HG02759 (cell line): ENCODE measurements at regions not wholly inside any gene's neighbourhood (a gene's known extent, or its start where the extent isn't known, plus 50 kb on each side); places are given as distances from the start of the nearest gene placed in this dataset.

Experiments used
- ATAC-seq: cut with Tn5 transposase; IDR thresholded peaks from one replicate; pipeline ENCODE4 v1.9.1; 2021; ENCODE audit warnings: mild to moderate bottlenecking, moderate library complexity; ENCODE audit not compliant: unreplicated experiment

DNA sequence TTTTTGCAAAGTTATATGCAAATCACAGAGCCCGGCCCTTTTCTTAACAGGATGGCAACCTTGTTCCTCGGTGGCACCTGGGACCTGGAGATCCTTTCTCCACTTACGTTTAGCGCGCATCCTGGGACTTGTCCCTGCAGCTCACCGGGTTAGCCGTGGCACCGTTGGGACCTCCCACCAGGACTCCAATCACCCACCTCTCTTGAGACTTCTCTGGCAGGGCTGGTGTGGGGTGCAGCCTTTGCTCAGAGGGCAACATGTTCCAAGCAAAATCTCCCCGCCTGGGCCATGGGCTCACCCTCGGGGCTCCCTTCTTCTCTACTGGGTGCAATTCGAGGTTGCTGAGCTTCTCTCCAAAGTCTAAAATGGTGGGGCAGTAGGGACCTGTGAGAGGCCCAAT, 211.9 kb upstream of the UMPS start:
- ATAC-seq, result no peak

DNA sequence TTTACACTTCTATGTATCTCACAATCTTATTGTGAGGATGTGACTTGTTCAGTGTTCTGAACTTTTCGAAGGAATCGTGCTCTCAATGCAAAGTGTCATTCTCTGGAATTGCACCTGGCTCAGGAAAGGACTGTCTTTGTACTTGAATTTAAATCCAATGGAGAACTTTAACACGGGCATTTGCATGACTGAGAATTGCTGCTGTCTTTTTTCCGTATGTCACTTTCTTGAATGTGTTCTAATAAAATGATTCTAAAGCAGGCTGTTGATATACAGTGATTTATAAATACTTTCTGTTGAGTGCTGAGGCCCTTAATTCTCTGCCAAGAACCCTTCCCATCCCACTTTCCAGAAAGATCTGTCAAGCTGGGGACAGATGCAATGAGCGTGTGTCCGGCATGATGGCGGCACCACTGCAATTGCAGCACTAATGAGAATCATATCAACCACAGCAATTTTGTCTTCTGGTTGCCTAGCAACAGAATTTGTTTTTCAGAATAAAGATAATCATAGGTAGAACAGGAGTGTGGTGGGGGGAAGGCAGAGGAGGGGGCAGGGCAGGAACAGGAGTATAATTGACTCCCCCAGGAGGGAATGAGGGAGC, 210.6 kb upstream of the UMPS start:
- no peak for ATAC-seq

DNA sequence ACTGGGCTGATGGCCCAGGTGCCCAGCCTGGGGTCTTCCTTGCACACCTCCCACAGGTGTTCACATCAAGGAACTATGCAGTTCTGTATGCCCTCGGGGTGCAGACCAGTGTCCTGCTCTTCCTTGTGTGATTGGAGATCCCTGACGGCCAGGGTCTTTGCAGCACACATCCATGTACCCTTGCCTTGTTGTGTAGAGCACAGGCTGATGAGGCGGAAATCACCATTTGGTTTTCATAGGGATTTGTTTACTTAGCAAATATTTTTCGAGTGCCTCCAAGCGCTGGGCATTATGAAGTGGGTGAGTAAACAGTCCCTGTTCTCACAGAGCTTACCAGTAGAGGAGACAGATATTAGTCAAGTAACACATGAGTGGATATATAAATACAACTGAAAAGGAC, 209.3 kb upstream of the UMPS start:
- ATAC-seq, result no peak

DNA sequence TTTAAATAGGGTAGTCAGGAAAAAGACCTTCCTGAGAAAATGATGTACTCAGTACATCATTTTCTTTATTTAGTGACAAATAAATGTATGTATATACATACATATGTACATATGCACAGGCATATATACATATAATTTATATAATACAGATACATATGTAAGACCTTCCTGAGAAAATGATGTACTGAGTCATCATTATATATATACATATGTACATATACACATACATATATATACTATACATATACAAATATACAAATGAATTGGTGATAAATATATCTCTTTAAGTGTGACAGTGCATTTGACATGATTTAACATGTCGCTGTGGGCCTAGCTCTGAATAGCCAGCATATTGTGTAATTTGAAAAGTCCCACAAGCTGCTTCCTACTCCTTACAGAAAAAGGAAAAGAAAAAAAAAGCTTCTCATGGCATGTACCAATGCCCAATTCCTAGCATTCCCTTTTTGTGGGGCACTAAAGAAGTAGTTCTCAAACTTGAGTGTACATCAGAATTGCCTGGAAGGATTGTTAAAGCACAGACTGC, 208.1 kb upstream of the UMPS start:
- no peak for ATAC-seq

DNA sequence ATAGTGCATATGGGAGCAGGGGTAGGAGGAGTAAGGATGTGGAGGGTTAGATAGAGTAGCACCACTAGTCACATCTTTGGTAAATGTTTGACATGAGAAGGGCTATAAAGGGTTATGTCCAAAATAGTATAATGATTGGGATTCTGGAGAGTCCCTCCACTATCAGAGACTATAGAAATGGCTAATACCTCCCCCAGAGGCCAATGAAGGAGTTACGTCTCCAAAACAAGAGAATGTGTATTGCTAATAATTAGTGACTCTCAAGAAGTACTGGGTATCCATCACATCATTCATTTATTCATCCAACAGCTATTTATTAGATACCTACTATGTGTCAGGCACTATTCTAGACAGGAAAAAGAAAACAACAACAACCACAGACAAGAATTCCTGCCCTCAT, 203.7 kb upstream of the UMPS start:
- ATAC-seq, result no peak

DNA sequence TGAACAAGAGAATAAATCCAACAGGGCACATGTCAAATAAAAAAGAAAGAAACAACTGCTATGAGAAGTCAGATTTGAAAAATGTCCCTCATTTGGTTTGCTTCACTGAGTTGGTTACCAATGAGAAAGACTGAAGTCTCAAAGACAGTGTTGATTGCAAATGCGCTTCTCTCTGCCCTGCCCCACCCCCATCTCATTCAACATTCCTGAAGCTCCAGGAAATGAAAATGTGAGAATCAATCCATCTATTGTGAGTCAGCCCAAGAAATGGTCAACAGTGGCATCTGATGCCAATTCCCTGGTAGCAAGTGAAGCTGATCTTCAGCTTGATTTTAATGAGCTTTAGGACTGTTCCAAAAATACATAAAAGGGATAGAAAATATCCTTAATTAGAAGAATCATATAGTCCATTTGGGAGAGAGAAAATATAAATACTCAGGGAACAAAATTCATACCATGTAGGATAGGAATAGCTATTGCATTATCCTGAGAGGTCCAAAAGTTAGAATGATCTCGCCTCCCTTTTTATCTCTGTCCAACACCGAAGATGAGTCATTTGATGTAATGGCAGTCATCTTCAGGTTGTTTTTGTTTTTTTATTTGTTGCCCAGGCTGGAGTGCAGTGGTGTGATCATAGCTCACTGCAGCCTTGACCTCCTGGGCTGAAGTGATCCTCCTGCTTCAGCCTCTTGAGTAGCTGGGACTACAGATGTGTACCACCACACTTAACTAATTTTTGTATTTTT, 200.3 kb upstream of the UMPS start:
- no peak for ATAC-seq

DNA sequence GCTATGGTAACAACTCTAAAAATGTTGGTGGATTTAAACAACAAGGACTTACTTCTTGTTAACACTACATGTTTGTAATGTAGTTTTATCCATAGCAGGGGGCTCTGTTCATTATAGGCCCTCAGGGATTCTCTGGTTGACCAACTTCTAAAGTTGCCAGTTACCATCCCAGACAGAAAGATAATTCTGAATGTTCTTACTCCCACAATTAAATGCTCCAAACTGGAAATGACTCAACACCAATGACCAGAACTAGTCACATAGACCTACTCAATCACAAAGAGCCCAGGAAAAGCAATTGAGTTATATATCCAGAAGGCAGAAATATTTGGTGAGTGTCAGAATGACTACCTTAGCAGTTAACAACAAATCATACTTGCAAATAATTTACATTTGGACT, 199.3 kb upstream of the UMPS start:
- no peak for ATAC-seq

DNA sequence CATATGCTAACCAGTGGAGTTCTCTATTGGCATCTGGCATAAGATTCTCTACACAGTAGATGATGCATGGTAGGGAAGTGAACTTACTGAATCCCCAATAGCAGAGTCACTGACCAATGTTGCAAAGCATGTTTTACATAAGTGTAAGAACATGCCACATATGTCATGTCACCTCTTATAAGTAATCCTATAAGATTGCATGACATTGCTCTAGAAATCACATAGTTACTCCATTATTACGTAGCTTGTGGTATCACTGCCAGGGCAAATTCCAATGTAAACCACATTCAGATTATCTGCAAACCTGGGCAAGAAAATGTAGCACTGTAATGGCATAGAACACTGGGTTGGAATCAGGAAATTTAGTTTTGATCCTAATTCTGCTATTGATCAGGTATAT, 198.2 kb upstream of the UMPS start:
- no peak for ATAC-seq

DNA sequence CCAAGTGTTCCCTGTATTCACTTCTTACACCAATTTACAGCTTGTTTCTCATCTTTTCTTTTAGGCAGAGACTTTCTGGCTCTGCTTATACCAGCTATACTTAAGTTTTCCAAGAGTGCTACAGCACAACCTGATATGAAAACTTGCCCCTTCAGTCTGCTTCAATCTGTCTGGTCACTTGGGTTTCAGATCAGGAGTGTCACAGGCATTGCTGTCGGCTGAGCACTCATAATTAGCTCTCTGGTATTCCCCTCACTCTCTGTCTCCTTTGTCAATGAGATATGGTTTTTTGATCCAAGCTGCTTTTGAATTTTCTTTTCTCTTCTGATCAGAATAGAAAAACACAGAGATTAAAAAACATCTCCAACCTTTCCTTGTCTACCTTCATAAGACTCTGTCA, 194.9 kb upstream of the UMPS start:
- no peak for ATAC-seq

DNA sequence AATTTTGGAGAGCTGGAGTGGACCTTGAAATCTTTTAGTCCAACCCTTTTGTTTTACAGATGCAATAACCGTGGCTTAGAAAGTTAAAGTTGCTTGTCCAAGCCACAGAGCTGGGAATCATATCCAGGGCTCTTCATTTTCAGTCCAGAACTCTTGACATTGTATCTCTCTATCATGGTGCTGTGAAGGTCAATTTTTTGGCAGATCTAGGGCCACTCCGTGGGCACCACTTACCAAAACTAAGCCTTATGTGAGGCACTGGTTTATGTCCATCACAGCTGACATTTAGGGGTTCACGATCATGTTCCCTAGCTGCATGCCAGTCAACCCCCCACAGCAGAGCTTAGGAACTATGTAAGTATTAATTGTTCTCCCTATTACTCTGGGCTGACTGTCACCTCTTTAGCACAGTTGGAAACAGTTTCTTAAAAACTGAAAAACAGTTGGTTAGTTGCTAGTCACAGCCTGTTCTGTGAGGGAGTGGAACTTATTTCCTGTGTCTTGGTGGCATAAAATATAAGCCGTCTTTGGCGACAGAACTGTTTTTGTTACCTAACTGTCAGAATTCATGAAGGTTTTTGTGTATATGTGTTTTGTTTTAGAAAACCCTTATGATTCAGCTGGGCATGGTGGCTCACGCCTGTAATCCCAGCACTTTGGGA, 189.6 kb upstream of the UMPS start:
- ATAC-seq, result no peak

DNA sequence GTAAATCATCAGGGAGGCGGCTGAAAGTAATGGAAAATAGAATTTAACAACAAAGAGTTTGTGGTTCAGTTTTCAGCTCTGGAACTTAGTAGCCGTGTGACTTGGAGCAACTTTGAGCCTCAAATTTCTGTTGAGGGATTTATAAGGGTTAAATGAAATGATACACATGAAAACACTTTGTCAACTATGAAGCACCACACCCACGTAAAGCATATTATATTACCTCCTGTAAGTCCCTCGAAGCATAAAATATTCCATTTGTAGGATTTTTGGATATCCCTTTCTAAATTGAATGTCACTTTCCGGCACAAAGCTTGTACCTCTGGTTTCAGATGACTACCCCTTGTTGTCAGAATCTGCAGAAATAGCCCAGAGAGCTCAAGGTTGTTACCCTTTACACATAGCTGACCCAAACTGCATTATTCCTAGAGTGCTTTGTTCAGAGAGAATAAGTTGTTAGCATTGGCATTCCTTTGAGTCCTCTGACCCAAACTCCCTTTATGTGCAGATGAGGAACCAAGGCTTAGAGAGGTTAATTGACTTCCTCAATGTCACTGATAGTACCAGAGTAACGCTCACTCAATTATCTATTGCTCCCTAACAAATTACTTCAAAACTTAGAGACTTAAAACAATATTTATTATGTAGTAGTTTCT, 187.9 kb upstream of the UMPS start:
- no peak for ATAC-seq

DNA sequence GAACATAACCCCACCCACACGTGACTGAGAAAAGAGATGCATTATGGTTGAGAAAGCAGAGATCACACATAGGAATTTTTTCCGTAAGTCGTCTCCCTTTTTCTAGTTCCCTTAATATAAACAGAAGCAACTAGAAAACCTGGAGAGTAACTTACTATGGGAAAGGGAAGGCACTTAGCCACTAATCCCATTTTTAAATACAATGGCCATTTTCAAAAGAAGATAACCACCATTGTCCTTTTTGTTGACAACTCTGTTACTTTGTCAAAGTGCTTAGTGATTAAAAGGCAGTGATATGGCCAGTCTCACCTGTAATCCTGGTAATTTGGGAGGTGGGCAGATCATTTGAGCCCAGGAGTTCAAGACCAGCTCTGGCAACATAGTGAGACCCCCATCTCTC, 184.4 kb upstream of the UMPS start:
- no peak for ATAC-seq

DNA sequence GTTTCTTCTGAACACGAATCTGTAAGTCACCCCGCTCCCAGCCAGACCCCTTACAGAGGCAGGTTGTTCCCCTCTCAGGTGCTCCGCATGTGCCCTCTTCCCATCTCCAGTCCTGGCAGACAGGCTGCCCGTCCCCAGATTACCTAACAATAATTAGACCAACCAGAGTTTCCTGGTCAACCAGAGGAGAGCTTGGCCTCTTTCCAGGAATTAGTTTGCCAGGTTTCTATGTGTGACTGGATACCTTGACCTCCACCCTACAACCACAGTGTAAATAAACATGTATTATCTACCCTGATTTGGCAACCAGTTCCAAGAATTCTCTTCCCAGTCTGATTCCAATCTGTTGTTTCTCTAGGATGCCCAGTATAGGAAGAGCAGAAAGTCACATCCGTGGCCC, 178.0 kb upstream of the UMPS start:
- no peak for ATAC-seq

DNA sequence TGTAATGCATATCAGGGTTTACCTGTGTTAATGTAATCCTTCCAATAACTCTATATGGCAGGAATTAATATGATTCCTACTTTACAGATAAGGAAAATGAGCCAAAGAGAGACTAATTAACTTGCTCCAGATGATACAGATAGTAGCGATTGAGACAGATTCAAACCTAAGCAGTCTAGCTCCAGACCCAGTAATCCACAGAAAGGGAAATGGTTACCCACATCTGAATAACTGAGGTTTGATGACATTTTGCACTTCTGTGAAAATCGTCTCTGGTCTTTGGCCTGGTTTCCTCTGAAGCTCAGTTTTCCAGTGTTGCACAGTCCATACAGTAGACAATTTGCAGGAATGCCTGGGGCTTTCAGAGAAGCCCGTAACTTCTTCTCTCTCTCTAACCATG, 177.1 kb upstream of the UMPS start:
- no peak for ATAC-seq

DNA sequence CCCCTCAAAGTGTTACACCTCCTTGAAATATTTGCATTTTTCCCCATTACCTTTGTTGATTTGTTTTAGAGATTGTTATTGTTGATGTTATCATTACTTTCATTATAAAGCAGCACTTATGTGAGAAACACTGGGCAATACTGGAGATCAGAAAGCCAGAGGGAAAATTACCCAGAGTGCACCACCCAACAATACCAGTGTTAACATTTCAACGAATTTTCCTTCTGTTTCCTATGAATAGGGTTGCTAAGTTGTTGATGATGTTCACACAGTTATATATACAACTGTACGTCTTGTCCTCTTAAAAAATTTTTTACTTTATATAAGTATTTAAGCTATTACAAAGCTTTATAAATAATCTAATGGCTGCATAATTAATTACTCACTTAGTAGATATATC, 173.6 kb upstream of the UMPS start:
- no peak for ATAC-seq

DNA sequence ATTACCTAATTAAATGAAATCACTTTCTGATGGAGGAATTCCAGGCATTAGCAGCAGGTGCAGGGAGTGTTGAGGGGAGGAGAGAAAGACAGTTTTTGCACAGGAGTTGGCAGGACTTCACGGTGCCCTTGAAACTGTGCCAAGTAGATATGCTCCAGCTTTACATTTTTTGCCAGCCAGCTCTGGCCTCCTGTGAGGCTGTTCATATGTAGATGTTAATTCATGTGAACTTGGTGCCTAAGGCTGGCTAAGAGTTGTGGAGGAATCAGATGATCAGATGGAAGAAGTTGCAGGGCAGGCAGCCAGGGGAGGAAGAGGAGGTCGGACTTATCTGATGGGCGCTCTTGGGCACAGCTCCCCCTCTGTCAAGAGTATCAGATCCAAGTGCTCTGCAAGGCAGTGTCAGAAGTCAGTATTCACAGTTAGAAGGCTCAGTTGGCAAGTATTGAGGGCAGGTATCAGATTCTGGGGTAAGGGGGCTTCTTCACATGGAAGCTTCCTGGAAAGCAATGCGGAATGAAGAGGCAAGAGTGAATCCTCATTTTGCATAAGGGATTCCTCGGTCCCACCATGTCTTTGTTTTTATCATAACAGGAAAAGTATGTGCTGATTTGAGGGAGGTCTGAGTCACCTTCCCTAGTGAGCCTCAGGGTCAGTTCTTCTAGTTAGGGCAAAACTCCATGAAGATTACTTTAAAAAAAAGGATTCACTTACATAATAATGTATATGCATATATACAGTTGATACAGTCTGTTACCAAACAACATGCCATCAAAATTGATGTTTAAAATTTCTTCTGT, 172.6 kb upstream of the UMPS start:
- ATAC-seq, result no peak

DNA sequence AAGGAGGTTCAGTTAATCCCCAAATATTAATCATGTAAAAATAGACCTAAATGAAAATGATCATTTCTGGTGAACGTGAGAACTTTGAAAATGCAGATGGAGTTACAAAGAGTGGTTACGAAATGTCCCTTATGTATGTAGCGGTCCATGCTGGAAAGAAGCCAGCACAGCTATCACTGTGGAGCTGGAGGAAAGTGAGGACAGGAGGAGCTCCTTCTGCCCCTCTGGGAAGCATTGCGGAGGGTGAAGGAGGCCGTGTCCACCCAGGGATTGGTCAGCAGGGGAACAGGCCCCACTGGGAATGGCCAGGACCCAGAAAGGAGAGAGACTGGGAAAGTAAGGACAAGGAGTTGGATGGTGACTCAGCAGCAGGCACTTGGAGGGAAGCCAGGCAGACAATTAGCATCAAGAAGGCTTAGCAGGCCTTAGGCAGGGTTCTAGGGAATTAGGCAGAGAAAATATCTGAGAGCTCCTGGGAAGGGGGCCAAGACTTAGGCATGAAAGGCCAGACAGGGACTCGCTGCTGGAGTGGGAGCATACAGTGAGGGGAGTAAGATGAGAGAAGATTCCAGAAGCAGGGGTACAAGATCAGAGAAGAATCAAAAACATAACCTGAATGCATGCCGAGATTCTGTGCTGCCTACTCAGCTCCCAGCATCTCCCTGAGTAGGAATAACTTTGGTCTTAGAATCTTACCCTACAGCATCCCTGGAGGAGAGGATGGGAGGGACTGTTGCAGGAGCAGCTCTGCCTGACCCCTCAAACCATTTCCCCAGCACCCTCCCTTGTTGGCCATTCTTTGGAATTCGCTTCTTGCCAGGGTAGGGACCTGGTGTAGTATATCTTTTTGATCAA, 171.0 kb upstream of the UMPS start:
- no peak for ATAC-seq

DNA sequence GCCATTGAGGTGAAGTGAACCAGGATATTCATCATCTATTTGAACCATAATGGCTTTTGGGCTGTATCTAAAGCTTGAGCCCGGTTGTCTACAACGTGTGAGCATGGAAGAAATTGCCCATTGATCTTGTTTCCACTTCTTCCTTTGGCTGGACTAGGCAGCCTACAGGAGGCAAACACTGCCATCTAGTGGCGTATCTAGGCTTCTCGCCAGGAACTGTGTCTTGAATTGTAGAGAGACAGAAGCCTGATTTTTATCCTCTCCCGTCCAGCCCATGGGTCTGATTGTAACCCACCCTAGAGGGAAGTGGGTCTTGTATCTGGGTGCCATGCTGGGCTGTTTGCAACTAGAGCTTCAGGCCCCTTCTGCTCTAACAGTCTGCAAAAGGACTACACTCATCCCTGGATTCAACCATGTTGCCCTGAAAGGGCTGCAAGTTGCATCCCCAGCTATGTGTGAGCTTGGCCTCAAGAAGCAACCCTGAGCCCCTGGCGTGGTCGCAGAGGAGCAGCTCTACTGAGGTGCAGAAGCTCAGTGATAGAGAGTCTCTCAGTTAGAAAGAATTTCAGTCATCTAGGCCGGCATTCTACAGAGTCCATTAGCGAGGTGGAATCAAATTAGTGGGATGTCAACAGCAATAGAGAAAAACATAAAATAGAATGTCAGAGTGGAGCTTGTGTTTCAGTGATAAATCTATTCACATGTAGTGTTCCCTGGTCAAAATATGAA, 170.2 kb upstream of the UMPS start:
- ATAC-seq, result no peak

DNA sequence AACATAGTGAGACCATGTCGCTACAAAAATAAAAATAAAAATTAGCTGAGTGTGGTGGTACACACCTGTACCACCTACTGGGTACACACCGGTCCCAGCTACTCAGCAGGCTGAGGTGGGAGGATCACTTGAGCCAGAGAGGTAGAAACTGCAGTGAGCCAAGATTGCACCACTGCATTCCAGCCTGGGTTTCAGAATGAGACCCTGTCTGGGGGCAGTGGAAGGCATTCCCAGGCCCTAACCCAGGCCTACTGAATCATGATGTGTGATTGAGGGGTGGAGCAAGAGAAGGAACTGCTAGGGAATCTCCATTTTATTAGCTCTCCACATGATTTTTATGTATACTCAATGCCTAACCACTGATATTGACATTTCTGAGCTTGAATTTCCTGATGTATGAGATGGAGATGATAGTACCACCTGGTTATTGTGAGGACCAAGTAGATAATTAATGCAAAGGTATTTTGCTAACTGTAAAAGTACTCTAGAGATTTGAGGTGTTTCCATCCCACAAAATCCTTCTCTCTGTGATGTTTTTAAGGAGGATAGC, 169.5 kb upstream of the UMPS start:
- no peak for ATAC-seq
